Neural cell (in vitro differentiated cells): ENCODE measurements at regions not wholly inside any gene's neighbourhood (a gene's known extent, or its start where the extent isn't known, plus 50 kb on each side); places are given as distances from the start of the nearest gene placed in this dataset.
A peak's percentile ranks its signal among the peaks of the same experiment; 100 is the strongest.

Source experiments
- CTCF ChIP-seq: fragments of 450-650 bp; IDR thresholded peaks from 2 replicates; pipeline ENCODE4 v1.5.1; 2014; ENCODE audit warnings: antibody characterized with exemption, mild to moderate bottlenecking, moderate library complexity; ENCODE audit not compliant: poor library complexity, severe bottlenecking
- EP300 ChIP-seq: fragments of 450-650 bp; conservative IDR thresholded peaks from 2 replicates; pipeline ENCODE4 v1.6.1; 2014; ENCODE audit warnings: antibody characterized with exemption, mild to moderate bottlenecking, moderate library complexity; ENCODE audit not compliant: poor library complexity, severe bottlenecking
- EZH2 ChIP-seq: fragments of 200-600, 300-800 bp; shearing (Covaris generic), sonication (generic); IDR thresholded peaks from 2 replicates; pipeline ENCODE4 v1.6.1; 2014; ENCODE audit warnings: antibody characterized with exemption, low read length, borderline replicate concordance, mild to moderate bottlenecking; ENCODE audit not compliant: insufficient read depth, poor library complexity, severe bottlenecking
- MXI1 ChIP-seq: fragments of 450-650 bp; conservative IDR thresholded peaks from 2 replicates; pipeline ENCODE4 v1.6.1; 2014; ENCODE audit warnings: antibody characterized with exemption, mild to moderate bottlenecking; ENCODE audit not compliant: poor library complexity, severe bottlenecking
- POLR2AphosphoS5 ChIP-seq: IDR thresholded peaks from 2 replicates; pipeline ENCODE4 v1.6.1; 2012
- RAD21 ChIP-seq: fragments of 450-650 bp; conservative IDR thresholded peaks from 2 replicates; pipeline ENCODE4 v1.6.1; 2014; ENCODE audit warnings: antibody characterized with exemption, mild to moderate bottlenecking, moderate library complexity
- REST ChIP-seq: IDR thresholded peaks from 2 replicates; pipeline ENCODE4 v1.6.1; 2012; ENCODE audit warnings: borderline replicate concordance
- SMC3 ChIP-seq: fragments of 450-650 bp; conservative IDR thresholded peaks from 2 replicates; pipeline ENCODE4 v1.6.1; 2014; ENCODE audit warnings: antibody characterized with exemption, mild to moderate bottlenecking, moderate library complexity; ENCODE audit not compliant: poor library complexity
- TAF1 ChIP-seq: IDR thresholded peaks from 2 replicates; pipeline ENCODE4 v1.6.1; 2012; ENCODE audit warnings: low read depth

GRCh38 chr16:74100395-74101326 is 196.0 kb upstream of the PSMD7 start:
- TF ChIP-seq POLR2AphosphoS5 (no peak), CTCF (no peak), EZH2 (no peak), TAF1 (no peak), MXI1 (no peak), EP300 (peak; percentile 5), RAD21 (no peak), REST (no peak), SMC3 (no peak)
